HG03439 (cell line): ENCODE measurements at regions not wholly inside any gene's neighbourhood (a gene's known extent, or its start where the extent isn't known, plus 50 kb on each side); places are given as distances from the start of the nearest gene placed in this dataset.

Experiments
- ATAC-seq: cut with Tn5 transposase; IDR thresholded peaks from one replicate; pipeline ENCODE4 v1.9.1; 2021; ENCODE audit warnings: mild to moderate bottlenecking, moderate library complexity; ENCODE audit not compliant: unreplicated experiment

DNA sequence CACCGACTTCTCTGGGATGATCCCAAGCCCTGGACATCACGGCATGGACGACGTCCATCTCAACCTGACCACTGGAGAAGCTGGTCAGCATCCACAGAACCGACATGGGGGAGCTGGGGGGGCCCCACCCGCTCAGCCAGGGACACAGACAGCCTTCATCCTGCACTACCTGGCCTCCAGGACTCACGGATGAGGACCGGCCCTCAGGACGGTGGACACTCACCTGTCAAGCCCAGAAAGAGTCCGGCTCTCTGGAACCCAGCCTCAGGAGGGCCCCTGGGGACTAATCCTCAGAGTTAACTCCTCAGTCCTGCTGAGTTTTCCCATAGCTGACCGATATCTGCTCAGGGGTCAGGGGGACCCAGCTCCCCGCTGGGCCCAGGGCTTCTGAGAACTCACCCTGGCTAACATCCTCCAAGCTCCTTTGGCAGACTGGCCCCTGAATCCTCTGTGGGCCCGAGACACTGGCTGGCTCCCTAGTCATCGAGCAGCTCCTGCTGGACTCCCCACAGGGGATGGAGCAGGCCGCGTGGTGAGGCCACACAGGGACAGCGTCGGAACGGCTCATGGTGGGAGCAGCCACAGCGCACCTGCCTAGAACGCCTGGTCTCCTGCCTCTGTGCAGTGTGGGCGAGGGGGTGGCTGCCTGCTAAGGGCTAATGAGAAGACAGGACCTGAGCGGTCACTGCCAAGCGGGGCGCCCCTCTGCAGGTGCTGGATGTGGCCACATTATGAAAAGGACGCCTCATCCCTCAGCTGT, 649.2 kb downstream of the BRD1 start:
- no peak for ATAC-seq

DNA sequence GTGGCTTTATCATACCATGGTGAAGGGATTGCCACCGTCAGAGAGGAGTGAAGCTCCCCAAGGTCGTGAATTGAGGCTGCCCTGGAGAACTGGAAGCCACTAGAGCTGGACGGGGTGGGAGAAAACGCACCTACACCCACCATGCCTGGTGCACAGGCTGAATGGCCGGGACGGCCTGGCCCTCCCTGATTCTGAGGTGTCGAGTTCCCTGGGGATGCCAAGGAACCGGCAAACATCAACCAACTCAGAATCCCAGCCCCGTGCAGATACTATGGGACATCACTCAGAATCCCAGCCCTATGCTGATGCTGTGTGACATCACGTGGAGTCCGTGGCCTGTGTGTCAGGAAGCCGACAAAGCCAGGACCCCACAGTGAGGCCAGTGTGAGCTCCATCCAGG, 650.0 kb downstream of the BRD1 start:
- no peak for ATAC-seq

DNA sequence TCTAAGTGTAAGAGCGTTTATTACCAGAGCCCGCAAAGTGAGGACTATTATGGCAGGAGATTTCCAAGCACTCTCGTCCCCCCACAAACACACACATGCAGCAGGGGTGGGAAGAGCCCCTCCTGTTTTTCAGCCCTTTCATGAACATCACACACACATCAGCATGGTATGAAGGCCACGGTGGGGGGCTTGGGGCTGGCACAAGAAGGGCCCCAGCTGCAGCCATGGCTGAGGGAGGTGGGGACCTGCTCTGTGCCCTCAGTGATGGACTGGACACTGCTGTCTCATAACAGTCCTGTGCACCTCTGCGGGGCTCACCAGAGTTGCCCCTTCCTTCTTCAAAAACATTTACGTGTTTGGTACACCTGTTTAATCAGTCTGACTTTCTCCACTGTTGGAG, 650.7 kb downstream of the BRD1 start:
- ATAC-seq, result no peak

DNA sequence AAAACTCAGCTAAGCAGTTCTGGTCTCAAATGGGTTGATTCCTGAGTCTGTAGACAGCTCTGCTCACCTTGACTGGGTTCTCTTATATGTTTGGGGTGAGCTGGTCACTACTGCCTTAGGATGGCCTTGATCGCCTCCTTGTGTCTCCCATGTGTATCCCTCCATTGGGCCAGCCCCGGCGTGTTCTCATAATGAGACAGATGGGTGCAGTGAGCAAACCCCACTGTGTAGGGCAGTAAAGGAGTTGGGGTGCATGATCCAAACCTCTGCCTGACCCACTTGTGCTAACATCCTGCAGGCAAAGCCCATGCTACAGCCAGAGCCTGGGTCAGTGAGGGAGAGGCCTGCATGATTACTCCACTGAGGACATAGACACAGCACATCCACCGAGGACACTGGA, 657.6 kb downstream of the BRD1 start:
- ATAC-seq, result no peak

DNA sequence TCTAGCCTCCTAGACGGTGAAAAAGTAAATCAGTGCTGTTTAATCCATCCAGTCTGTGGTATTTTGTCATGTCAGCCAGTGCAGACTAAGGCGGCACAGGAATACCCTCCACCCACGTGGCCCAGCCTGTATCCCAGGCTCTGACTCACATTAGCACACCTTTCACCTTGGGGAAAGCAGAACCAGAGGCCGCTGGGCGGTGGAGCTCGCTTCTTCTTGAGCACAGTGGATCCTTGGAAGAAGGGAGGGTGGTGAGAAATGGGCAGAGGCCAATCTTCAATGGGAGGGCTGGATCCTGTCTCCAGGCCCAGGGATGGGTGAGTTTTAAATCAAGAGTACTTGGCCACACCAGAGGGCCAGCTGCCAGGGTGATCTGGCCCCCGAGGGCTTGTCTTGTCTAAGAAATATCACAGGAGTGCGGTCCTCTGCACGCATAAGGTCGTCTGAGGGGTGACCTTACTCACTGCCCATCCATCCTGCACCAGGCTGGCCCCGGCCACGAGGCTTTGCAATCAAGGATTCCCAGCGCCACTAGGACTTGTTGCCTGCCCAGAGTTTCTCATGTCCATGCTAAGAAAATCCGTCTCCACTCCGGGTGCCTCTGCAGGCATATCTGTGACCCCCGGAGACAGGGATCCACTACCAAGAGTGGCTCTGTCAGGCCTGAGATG, 658.5 kb downstream of the BRD1 start:
- no peak for ATAC-seq

DNA sequence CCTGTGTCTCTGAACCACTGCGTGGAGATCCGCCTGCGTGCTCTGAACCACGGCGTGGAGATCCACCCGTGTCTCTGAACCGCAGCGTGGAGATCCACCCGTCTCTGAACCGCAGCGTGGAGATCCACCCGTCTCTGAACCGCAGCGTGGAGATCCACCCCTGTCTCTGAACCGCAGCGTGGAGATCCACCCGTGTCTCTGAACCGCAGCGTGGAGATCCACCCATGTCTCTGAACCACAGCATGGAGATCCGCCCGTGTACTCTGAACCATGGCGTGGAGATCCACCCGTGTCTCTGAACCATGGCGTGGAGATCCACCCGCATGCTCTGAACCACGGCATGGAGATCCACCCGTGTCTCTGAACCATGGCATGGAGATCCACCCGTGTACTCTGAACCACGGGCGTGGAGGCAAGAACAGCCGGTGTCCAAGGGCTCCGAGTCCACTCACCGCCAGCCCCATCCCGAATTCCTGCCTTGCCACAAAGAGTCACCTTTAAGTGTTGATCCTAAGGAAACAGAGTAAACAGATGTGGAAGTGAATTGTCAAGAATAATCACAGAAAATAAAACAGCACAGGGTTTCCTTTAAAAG, 659.4 kb downstream of the BRD1 start:
- ATAC-seq, result no peak

DNA sequence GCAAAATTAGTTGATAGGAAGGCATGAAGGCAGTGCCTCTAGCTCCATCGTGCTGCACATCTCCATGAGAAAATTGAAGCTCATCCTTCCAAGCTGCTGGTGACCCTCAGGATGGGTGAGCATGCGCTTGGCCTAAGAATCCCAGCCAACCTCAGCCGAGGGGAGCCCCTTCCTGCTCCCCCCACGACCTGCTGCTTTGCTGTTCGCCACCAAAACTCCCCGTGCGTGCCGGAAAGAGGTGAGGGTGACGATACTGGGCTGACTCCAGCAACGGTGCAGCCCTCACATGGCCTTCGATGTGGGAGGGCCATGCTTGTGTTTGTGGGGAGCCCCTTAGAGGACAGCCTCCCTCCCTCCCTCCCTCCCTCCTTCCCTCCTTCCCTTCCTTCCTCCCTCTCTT, 660.9 kb downstream of the BRD1 start:
- no peak for ATAC-seq

DNA sequence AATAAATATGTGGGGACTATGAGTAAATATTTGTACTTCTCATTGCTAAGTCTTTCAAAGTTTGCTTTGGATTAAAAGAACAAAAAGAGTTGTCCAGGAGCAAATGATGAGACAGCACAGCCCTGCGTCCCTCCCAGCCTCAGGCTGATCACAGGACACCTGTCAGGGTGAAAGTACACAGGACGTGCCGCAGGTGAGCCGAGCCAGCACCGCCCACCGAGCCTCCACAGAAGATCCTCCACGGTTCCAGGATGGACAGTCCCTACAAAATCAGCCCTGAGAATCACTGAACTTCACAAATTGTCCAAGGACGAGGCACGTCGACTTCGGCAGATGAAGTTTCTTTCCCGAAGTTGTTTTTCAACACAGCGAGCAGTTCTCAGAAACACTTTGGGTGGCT, 661.5 kb downstream of the BRD1 start:
- no peak for ATAC-seq

DNA sequence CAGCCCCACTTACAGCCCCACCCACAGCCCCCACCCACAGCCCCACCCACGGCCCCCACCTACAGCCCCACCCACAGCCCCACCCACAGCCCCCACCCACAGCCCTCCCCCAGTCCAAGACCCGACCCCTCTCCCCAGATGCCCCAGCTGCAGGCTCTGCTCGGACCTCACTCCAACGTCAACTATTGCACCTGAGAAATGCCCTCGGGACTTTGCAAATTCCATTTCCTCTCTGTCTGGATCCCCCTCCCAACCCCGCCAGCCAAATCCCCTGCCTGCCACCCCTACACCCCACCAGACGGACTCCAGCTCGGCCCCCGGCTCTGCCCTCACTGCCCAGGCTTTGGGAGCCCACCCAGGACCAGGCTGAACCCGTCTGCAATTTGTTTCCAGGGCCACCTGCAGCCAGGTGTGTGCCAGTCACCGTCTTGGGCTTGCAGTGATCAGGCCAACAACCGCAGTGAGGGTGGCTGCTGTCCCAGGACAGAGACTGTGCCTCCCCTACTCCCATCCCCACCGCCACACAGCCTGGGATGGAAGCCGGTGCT, 662.8 kb downstream of the BRD1 start:
- ATAC-seq, result no peak

DNA sequence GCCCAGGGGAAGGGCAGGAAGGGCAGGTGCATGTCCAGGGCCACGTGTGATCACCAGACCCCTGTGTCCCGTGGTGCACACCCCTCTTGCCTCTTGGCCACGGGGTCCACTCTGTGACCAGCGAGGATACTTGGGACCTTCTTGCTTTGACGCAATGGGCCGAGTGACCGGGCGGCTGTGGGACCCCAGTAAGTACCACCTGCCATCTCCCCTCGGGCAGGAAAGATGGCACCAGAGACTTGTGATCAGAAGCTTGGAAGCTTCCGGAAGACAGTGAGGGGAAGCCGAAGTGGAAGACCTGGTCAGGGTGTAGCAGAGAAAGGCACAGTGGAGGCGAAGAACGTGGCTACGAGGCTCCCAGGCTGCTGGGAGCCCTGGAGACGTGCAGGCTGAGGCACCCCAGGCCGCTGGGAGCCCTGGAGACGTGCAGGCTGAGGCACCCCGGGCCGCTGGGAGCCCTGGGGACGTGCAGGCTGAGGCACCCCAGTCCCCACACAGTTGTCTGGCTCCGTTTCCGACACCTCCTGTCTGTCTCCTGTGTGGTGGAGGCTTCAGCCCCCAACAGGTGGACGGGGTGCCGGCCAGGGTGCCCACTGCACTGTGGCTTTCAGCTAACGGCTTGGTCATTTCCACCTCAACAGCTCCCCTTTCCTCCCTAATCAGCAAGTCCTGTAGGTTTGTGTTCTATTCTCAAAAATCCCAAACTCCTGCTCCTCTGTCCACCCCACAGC, 663.5 kb downstream of the BRD1 start:
- ATAC-seq, result no peak

DNA sequence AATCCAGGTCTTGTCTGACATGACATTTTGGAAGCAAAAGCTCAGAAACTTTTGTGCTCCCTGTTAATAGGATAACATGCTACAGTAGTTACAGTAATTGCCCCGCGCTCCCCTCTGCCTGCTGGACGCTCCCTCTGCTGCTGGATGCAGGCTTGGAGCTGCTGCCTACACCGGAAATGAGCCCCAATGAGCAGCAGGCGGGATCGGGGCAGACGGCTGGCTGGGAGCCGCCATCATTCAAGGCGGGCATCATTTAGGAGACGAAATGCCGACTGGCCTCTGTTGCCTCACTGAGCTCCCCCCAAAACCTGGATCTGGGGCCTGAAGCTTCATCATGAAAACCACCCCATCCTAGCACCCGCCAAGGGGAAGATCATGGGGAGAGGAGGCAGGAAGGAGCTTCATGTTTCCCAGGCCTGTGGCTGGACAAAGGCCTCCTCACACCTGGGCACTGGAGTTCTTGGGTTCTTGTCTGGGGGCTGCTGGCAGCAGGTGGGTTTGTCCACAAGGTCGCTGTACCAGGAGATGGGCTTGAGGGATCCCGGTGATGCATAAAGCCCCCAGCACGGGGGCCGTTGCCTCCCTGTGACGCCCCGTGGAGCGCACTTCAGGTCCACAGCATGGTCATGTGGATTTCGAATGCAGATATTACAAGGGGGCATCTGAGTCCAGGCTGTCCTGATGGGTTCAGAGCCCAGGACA, 664.3 kb downstream of the BRD1 start:
- no peak for ATAC-seq

DNA sequence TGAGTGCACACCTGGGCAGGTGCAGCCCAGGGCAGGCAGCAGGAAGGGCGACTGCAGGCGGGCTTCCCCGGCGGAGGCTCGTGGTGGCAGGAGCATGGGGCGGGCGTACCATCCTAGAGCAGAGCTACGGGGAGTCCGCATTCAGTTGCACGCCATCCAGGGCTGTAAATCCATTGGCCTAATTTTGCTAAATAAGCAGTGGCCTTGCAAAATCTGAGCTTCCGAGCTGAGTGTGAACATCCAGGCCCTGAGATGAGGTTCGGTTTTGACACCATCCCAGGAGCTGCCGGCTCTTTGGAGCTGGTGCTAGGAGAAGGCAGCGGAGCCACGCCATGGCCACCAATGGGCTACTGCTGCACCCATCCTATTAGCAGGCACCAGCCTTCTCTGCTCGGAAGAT, 664.8 kb downstream of the BRD1 start:
- ATAC-seq, result no peak

DNA sequence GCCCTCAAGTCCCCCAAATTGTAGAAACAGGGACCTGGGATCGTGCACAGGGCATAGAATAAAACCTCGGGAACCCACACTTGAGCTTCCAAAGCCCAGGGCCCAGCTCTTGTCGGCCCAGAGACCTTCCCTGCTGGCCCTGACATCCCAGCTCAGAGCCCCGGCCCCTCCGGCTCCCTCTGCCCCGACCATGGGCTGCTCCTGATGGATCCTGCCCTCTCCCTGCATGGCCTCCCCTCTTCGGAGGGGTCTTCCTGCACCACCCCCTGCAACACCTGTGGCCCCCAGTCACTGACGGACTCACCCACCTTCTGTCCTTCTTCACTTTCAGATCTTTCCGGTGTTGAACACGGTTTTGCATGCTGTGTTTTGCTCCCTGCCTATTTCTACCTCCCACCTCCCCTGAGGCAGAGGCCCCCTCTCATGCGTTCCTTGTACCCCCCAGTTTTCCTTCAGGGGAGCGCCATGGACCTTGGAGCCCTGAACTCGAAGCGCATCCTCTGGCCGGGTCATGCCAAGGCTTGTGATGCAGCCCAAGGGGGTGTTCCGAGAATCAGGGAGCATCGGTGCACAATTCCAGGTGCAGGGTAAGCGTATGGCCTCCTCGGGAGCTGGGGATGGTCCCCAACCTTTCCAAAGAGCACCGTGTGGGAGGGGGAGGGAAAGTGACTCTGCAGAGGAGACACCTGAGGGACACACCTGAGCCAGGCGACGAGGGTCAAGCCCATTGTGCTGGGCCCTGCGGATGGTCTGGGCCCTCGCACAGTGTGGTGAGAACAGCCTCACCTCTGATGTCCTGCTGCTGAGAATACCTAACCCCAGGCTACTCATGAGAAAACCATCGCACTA, 666.4 kb downstream of the BRD1 start:
- no peak for ATAC-seq

DNA sequence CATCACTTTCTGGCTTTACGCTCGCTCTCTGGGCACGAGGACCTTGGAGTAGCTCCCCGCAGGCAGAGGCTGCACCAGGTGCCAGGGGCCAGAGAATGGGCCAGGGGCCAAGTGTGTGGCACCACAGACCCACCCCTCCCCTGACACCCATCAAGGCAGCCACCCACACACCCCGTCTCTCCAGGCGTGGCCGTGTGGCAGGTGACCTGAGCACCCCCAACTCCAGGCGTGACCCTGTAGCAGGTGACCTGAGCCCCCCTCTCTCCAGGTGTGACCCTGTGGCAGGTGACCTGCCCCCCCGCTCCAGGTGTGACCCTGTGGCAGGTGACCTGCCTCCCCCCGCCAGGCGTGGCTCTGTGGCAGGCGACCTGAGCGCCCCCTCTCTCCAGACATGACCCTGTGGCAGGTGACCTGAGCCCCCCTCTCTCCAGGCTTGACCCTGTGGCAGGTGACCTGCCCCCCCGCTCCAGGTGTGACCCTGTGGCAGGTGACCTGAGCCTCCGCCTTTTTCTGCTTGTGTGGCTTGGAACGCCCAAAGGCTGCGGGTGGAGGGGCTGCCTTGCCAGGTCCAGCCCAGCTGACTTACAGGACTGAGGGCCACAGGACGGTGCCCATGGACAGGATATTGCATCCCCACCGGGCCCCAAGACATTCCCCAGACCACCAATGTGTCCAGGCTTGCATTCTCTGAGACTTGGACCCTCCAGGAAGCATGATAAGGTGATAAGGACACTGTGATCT, 667.2 kb downstream of the BRD1 start:
- no peak for ATAC-seq

DNA sequence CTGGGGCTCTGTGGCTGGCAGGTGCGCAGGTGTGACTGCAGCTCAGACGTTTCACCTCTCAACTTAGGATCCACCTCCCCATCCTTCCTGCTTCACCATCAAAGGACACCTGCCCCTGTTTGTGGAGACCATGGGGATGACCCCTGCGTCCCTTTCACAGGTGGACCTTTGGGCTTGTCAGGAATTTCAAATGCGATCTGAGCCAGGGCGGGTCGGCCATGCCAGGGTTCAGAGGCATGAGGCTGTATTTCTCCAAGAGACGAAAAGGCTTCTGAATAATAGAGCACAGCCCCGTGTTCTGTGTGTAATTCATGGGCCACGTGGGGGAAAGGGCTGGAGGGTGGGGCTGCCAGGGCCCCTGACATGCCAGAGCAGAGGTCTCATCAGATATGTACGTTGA, 668.0 kb downstream of the BRD1 start:
- no peak for ATAC-seq

DNA sequence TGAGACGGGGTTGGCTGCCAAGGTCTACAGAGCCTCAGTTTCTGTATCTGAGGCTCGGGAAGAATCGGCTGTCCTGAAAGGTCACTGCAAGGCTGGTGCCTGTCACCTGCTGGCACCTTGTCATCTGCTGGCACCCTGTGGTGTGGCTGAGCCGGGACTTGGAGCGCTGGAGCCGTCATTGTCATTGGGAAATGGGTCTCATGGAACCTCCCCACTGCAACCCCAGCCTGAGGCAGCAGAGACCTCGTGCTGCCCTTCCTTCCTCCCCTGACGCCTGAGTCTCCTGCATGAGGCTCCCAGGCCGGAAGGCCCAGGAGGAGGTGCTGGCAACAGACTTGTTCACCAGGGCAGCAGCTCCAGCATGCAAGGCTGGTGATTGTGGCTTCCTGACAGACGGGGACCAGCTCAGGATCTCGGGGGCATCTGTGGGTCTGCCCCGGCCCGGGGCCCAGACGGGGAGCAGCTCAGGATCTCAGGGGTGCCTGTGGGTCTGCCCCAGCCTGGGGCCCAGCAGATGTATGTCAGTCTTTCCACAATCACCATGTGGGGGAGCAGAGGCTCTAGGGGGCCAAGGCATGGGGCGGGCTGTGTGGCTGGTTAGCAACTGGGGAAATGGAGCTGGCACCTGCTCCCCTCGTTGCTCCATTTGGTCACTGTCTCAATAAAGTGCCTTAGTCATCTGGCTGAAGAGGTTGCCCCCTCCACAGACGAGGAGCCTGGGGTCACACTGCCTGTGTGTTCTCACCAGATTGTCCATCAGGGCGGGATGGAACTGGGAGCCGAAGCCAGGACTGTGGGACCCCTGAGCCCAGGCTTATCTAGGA, 668.7 kb downstream of the BRD1 start:
- ATAC-seq, result no peak

DNA sequence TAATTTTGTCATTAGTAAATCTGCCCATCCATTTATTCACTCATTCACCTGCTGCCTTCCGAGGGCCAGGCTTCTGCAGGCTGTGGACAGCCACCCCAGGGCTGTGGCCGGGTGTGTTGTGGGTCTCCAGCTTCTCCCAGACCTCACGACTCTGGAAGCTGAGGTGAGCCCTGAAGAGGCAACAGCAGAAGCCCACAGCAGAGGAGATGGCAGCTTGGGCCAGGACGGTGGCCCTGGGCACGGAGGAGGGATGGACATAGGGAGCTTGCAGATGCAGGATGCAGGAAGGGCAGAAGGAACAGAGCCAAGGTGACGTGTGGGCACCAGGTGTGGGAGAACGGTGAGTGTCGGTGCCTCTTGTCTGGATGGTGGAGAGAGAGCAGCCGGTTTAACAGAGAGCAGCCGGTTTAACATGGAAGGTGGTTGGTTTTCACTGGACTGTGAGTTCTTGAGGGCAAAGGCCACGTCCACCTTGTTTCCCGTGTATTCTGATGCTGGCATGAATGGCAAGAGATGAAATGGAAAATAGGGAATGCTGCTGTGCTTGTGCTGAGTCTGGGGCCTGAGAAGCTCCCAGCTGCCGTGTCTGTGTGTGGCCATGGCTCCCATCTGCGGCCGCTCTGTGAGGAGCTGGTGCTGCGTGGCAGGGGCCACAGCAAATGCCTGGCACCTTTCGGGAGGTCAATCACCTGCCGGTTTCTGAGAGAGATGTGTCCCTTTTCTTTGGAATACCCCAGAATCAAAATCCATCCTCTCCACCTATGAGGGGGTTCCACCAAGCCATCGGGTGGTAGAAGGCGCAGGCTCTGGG, 669.9 kb downstream of the BRD1 start:
- no peak for ATAC-seq
